DMS153 treated with DMSO at 0.1 percent for 48 hours (cell line): ENCODE measurements at regions not wholly inside any gene's neighbourhood (a gene's known extent, or its start where the extent isn't known, plus 50 kb on each side); places are given as distances from the start of the nearest gene placed in this dataset.
"Not testable (repeated sequence)": the region's sequence is repeated elsewhere in the genome, so short reads cannot be mapped to it uniquely, and the experiment has no call there.

Experiments used
- DNase-seq: peaks from one replicate; lab custom pipeline; 2025; ENCODE audit not compliant: unreplicated experiment; lab: John Stamatoyannopoulos, UW

- DNase-seq: no peak
These were observed 279.6 kb downstream of the HS3ST3B1 start for GRCh38 chr17:14580499-14580898.

GRCh38 chr17:14579716-14580115 is 278.8 kb downstream of the HS3ST3B1 start:
- no peak for DNase-seq

- DNase-seq: no peak
These were observed 274.6 kb downstream of the HS3ST3B1 start for GRCh38 chr17:14575471-14575953.

- DNase-seq: not testable (repeated sequence)
These were observed 259.4 kb downstream of the HS3ST3B1 start for GRCh38 chr17:14560325-14560724.

GRCh38 chr17:14559264-14560119 is 258.6 kb downstream of the HS3ST3B1 start:
- DNase-seq: no peak

- DNase-seq: no peak
These were observed 256.6 kb downstream of the HS3ST3B1 start for GRCh38 chr17:14557480-14557879.

- DNase-seq: no peak
These were observed 253.0 kb downstream of the HS3ST3B1 start for GRCh38 chr17:14553847-14554246.

- DNase-seq: no peak
These were observed 251.4 kb downstream of the HS3ST3B1 start for GRCh38 chr17:14552306-14552705.

GRCh38 chr17:14547556-14547955 is 246.7 kb downstream of the HS3ST3B1 start:
- DNase-seq: no peak

- DNase-seq: no peak
These were observed 246.1 kb downstream of the HS3ST3B1 start for GRCh38 chr17:14547016-14547415.

GRCh38 chr17:14545156-14545906 is 244.4 kb downstream of the HS3ST3B1 start:
- DNase-seq: no peak

GRCh38 chr17:14541714-14542113 is 240.8 kb downstream of the HS3ST3B1 start:
- DNase-seq: no peak

GRCh38 chr17:14539801-14540200 is 238.9 kb downstream of the HS3ST3B1 start:
- no peak for DNase-seq

- DNase-seq: not testable (repeated sequence)
These were observed 231.4 kb downstream of the HS3ST3B1 start for GRCh38 chr17:14532242-14532641.

- no peak for DNase-seq
These were observed 224.9 kb downstream of the HS3ST3B1 start for GRCh38 chr17:14525551-14526455.

GRCh38 chr17:14522795-14523387 is 222.0 kb downstream of the HS3ST3B1 start:
- no peak for DNase-seq

- DNase-seq: not testable (repeated sequence)
These were observed 218.0 kb downstream of the HS3ST3B1 start for GRCh38 chr17:14518919-14519318.

GRCh38 chr17:14514973-14515372 is 214.1 kb downstream of the HS3ST3B1 start:
- no peak for DNase-seq

GRCh38 chr17:14513835-14514234 is 213.0 kb downstream of the HS3ST3B1 start:
- DNase-seq: no peak

GRCh38 chr17:14510136-14510535 is 209.3 kb downstream of the HS3ST3B1 start:
- no peak for DNase-seq

GRCh38 chr17:14508156-14508555 is 207.3 kb downstream of the HS3ST3B1 start:
- DNase-seq: no peak
